ENCODE measurements at regions not wholly inside any gene's neighbourhood (a gene's known extent, or its start where the extent isn't known, plus 50 kb on each side); places are given as distances from the start of the nearest gene placed in this dataset.

- H3K27me3 Mint-ChIP-seq (ENCODE audit: unreplicated experiment) = no peaks in the 10 kb centered on the region
- no peak overlapping the region for H3K4me3 Mint-ChIP-seq (ENCODE audit: low read depth, unreplicated experiment)
- peaks cover 7% of the 10 kb centered on the region for H3K36me3 Mint-ChIP-seq (ENCODE audit: insufficient read depth, unreplicated experiment)
- no peak for TF ChIP-seq CTCF (IDR thresholded peaks at IDR 0.05; ENCODE audit: unreplicated experiment)
- intact Hi-C loops (cut with micrococcal nuclease; ENCODE audit: unreplicated experiment) = no loop called here
- no peaks in the 10 kb centered on the region for H3K9me3 Mint-ChIP-seq (ENCODE audit: low read depth, unreplicated experiment)
- no peak for DNase-seq
- H3K4me1 Mint-ChIP-seq (ENCODE audit: low read depth, unreplicated experiment) = peaks cover 22% of the 10 kb centered on the region
- CTCF ChIA-PET = interaction anchor here (2.0 kb wide), 1 partner anchor 29 kb away, joined by 6 read pairs; no protein-coding TSS in a partner anchor
- no TSS peak for BruUV-seq (replicated peaks)
- H3K27ac Mint-ChIP-seq (ENCODE audit: unreplicated experiment) = no peak overlapping the region
Observed at GRCh38 chr18:22253156-22253555, 83.8 kb downstream of the GATA6 start.

Measured in Calu3 (cell line).